ENCODE measurements at regions not wholly inside any gene's neighbourhood (a gene's known extent, or its start where the extent isn't known, plus 50 kb on each side); places are given as distances from the start of the nearest gene placed in this dataset.

GRCh38 chr2:236342951-236343350 lies 78.7 kb upstream of the ASB18 start:
- H3K36me3 ChIP-seq (ENCODE audit: control insufficient read depth in 1 of 2, insufficient read depth in 2 of 2, low read length in 2 of 2) = no peaks in the 10 kb centered on the region
- H3K4me1 ChIP-seq (ENCODE audit: control insufficient read depth in 1 of 2, insufficient read depth in 2 of 2, low read length in 2 of 2) = no peaks in the 10 kb centered on the region
- intact Hi-C loops (cut with micrococcal nuclease) = loop anchor here (1.0 kb wide), 1 partner anchor 717 kb away; no protein-coding TSS in a partner anchor
- H3K4me2 ChIP-seq (ENCODE audit: low read length) = no peak overlapping the region
- no TSS peak for BruUV-seq (replicated peaks)
- RAD21 ChIA-PET (ENCODE audit: low non-redundant PET in 1 of 2, low total read pairs in 2 of 2, uncharacterized antibody in 2 of 2, unreplicated experiment in 2 of 2) = no interaction called here
- H3K9me2 ChIP-seq (ENCODE audit: insufficient read depth) = no peaks in the 10 kb centered on the region
- H2AFZ ChIP-seq (ENCODE audit: low read depth, low read length, poor library complexity, severe bottlenecking) = no peak overlapping the region
- no peaks in the 10 kb centered on the region for H4K20me1 ChIP-seq (ENCODE audit: insufficient read depth)
- POLR2A ChIA-PET = no interaction called here
- DNase-seq (ENCODE audit: low read depth, low spot score) (no peak), ATAC-seq (no peak)
- no peak overlapping the region for H3K27ac ChIP-seq (ENCODE audit: low read depth, low read length)
- H3K27me3 ChIP-seq (ENCODE audit: insufficient read depth, low read length) = no peaks in the 10 kb centered on the region
- CTCF ChIA-PET = interaction anchor here (0.7 kb wide), 1 partner anchor 563 kb away, joined by 3 read pairs; no protein-coding TSS in a partner anchor
- no peak overlapping the region for H3K4me3 ChIP-seq (replicated peaks in 1 of 2; ENCODE audit: low read depth in 1 of 2, low read length in 2 of 2)
- no peaks in the 10 kb centered on the region for H3K79me2 ChIP-seq (ENCODE audit: insufficient read depth, low read length)
- TF ChIP-seq EZH2phosphoT487 (IDR thresholded peaks at IDR 0.05; ENCODE audit: borderline replicate concordance) (no peak), ZBTB33 (IDR thresholded peaks at IDR 0.05; ENCODE audit: extremely low read depth, insufficient replicate concordance, low read length) (no peak), ZNF274 (IDR thresholded peaks at IDR 0.05; ENCODE audit: low read depth, low read length) (no peak)
- no peak overlapping the region for H3K9ac ChIP-seq (ENCODE audit: low read length)
- H3K9me3 ChIP-seq (ENCODE audit: control insufficient read depth in 1 of 2, insufficient read depth in 1 of 2, low read depth in 1 of 2, low read length in 2 of 2) = no peaks in the 10 kb centered on the region

GRCh38 chr2:236343400-236344161 lies 79.4 kb upstream of the ASB18 start:
- no peak overlapping the region for H2AFZ ChIP-seq (ENCODE audit: low read depth, low read length, poor library complexity, severe bottlenecking)

More at GRCh38 chr2:236343400-236344161, 79.4 kb upstream of the ASB18 start:
- no peaks in the 10 kb centered on the region for H3K9me3 ChIP-seq (ENCODE audit: control insufficient read depth in 1 of 2, insufficient read depth in 1 of 2, low read depth in 1 of 2, low read length in 2 of 2)
- no peaks in the 10 kb centered on the region for H3K79me2 ChIP-seq (ENCODE audit: insufficient read depth, low read length)
- ATAC-seq (peak; percentile 80), DNase-seq (ENCODE audit: low read depth, low spot score) (peak; percentile 67)
- intact Hi-C loops (cut with micrococcal nuclease) = loop anchor here (1.0 kb wide), 1 partner anchor 717 kb away; no protein-coding TSS in a partner anchor
- H3K4me2 ChIP-seq (ENCODE audit: low read length) = no peak overlapping the region
- CTCF ChIA-PET = interaction anchor here (0.7 kb wide), 1 partner anchor 564 kb away, joined by 3 read pairs; no protein-coding TSS in a partner anchor
- BruUV-seq (replicated peaks) = no TSS peak
- TF ChIP-seq RAD21 (IDR thresholded peaks at IDR 0.05; ENCODE audit: low read depth) (peak; percentile 56), SIN3A (IDR thresholded peaks at IDR 0.05; ENCODE audit: low read depth) (no peak), CTCF (IDR thresholded peaks at IDR 0.05 in 2 of 3, conservative IDR thresholded peaks at IDR 0.05 in 1 of 3; ENCODE audit: borderline replicate concordance in 1 of 3, insufficient read depth in 1 of 3, low read depth in 2 of 3, low read length in 2 of 3) (peak; percentile 57 to 83 (median 83); a peak in 5 of 6 replicates)
- H4K20me1 ChIP-seq (ENCODE audit: insufficient read depth) = no peaks in the 10 kb centered on the region
- H3K4me3 ChIP-seq (replicated peaks in 1 of 2; ENCODE audit: low read depth in 1 of 2, low read length in 2 of 2) = no peak overlapping the region
- H3K4me1 ChIP-seq (ENCODE audit: control insufficient read depth in 1 of 2, insufficient read depth in 2 of 2, low read length in 2 of 2) = no peaks in the 10 kb centered on the region
- no peak overlapping the region for H3K27ac ChIP-seq (ENCODE audit: low read depth, low read length)
- RAD21 ChIA-PET (ENCODE audit: low non-redundant PET in 1 of 2, low total read pairs in 2 of 2, uncharacterized antibody in 2 of 2, unreplicated experiment in 2 of 2) = no interaction called here
- POLR2A ChIA-PET = no interaction called here
- no peaks in the 10 kb centered on the region for H3K36me3 ChIP-seq (ENCODE audit: control insufficient read depth in 1 of 2, insufficient read depth in 2 of 2, low read length in 2 of 2)
- no peak overlapping the region for H3K9ac ChIP-seq (ENCODE audit: low read length)
- H3K9me2 ChIP-seq (ENCODE audit: insufficient read depth) = no peaks in the 10 kb centered on the region
- no peaks in the 10 kb centered on the region for H3K27me3 ChIP-seq (ENCODE audit: insufficient read depth, low read length)
